ENCODE measurements at regions not wholly inside any gene's neighbourhood (a gene's known extent, or its start where the extent isn't known, plus 50 kb on each side); places are given as distances from the start of the nearest gene placed in this dataset.
A peak's percentile ranks its signal among the peaks of the same experiment; 100 is the strongest.

DNA sequence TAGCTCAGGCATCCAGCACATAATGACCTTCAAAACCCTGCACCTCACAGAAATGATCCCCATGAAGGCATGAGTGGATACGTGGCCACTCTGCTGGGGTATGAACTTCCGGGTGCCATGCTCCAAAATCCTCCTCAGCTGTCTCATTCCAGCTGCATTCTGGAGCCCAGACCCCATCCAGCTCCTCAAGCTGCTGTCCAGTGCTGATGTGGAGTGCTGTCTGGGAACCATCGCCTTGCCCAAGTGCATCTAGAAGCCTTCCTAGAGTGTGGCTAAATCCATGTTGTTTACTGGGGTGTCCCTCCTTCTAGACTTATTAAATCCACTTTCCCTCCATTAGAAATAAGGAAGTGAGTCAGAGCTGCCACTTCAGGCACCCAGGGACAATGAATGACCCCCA is 130.8 kb upstream of the PTPRT start (continued):
- TF ChIP-seq MIER1 (IDR thresholded peaks at IDR 0.05; ENCODE audit: low read depth) = peak; percentile 66; the same call in 1 of the 2 replicates
- TF ChIP-seq EHMT2 (IDR thresholded peaks at IDR 0.05) = peak; percentile 69; the same call in 1 of the 2 replicates
- no peak for TF ChIP-seq ZNF764 (CRISPR knock-in tag; IDR thresholded peaks at IDR 0.05; ENCODE audit: low read depth)
- TF ChIP-seq KLF16 (IDR thresholded peaks at IDR 0.05) = no peak
- TF ChIP-seq SMC3 (conservative IDR thresholded peaks at IDR 0.05; ENCODE audit: insufficient read depth, low read depth, low read length) = no peak

DNA sequence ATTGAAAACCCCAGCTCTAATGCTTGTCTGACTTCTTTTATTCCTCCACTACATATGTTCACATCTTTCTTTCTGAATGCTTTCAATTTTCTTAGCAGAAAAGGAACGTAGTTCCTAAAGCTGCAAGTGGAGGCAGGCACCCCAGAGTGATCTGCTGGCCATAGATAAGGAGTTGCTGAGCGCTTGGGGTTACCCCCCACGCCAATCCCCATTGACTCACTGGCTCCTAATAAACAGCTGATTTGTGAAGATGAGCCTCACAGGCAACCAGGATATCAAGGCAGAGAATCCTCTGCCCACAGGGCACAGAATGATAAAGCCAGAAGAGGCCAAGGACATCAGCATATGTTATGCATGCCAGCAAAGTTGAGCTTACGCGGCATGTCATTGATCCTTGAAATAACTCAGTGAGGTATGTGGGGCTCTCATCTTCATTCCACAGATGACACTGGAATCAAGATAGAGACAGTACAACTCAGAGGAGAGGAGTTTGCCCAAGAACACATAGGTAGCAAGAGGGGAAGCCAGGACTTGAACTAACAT is 129.1 kb upstream of the PTPRT start:
- no TSS peak for BruUV-seq (replicated peaks)
- H3K4me3 ChIP-seq = no peak overlapping the region
- ATAC-seq = peak; percentile 71
- in situ Hi-C loops (cut with MboI) (no loop called here), intact Hi-C loops (cut with micrococcal nuclease) (no loop called here)
- H2AFZ ChIP-seq (ENCODE audit: low read depth, low read length) = no peak overlapping the region
- H3K79me2 ChIP-seq (ENCODE audit: control insufficient read depth, insufficient read depth, low read length) = no peaks in the 10 kb centered on the region
- ChIA-PET CTCF (ENCODE audit: low intra/inter-chr PET ratio) (no interaction called here), POLR2A (interaction anchor here (0.7 to 0.9 kb wide), 3 partner anchors 12 to 25 kb away, joined by 3 to 4 read pairs (median 3); no protein-coding TSS in a partner anchor)
- 0% methylated on average over 5 of the region's 5 CpGs for WGBS (ENCODE audit: insufficient coverage, low coverage, missing lambda C conversion rate)
- no peaks in the 10 kb centered on the region for H3K9me1 ChIP-seq (ENCODE audit: control insufficient read depth, insufficient read depth, low read length)
- H3K36me3 ChIP-seq (ENCODE audit: control insufficient read depth, insufficient read depth, low read length) = no peaks in the 10 kb centered on the region
- H3K9me3 ChIP-seq (replicated peaks; ENCODE audit: control insufficient read depth, insufficient read depth, low read depth, low read length) = no peaks in the 10 kb centered on the region
- FAIRE-seq = peak; percentile 89
- H3K27ac ChIP-seq (ENCODE audit: extremely low read depth, low read depth, low read length) = no peak overlapping the region
- no peak overlapping the region for H3K9ac ChIP-seq (ENCODE audit: insufficient read depth in 1 of 2, low read depth in 2 of 2, low read length in 2 of 2)
- peak; percentile 72 to 85 (median 76) for DNase-seq (ENCODE audit: extremely low read depth in 1 of 4, low spot score in 3 of 4)
- H3K4me1 ChIP-seq (replicated peaks in 1 of 2; ENCODE audit: control insufficient read depth in 2 of 2, insufficient read depth in 2 of 2, low read length in 2 of 2) = peaks cover 2 to 14% of the 10 kb centered on the region in 2 experiments; a peak in 3 of 5 replicates
- peak overlapping the region; percentile 56 for H3K4me2 ChIP-seq (ENCODE audit: insufficient read depth, low read length)
- H4K20me1 ChIP-seq (replicated peaks; ENCODE audit: control insufficient read depth, insufficient read depth, low read length) = peaks cover 5% of the 10 kb centered on the region; the same call in 1 of the 2 replicates
- peaks cover 5 to 17% of the 10 kb centered on the region in 2 experiments; a peak in 3 of 5 replicates for H3K27me3 ChIP-seq (ENCODE audit: control insufficient read depth in 2 of 2, insufficient read depth in 2 of 2, low read length in 2 of 2)
- TF ChIP-seq KDM1A (IDR thresholded peaks at IDR 0.05) (peak; percentile 14 to 42; a peak in 1 of 4 replicates), STAT5A (IDR thresholded peaks at IDR 0.05; ENCODE audit: borderline replicate concordance, low read length) (peak; percentile 53; the same call in 1 of the 2 replicates), FOXM1 (IDR thresholded peaks at IDR 0.05; ENCODE audit: low read depth) (0 out of 2 replicates have a peak, but pooled peaks have one; percentile 24), FOXM1 (CRISPR knock-in tag; IDR thresholded peaks at IDR 0.05; ENCODE audit: low read depth) (no peak), SAP30 (IDR thresholded peaks at IDR 0.05; ENCODE audit: borderline replicate concordance, insufficient read depth, low read depth, low read length, poor library complexity, severe bottlenecking) (no peak), CBFA2T3 (IDR thresholded peaks at IDR 0.05) (peak; percentile 92), HDAC2 (IDR thresholded peaks at IDR 0.05) (0 out of 2 replicates have a peak, but pooled peaks have one; percentile 23), FOXK2 (conservative IDR thresholded peaks at IDR 0.05 in 1 of 2, IDR thresholded peaks at IDR 0.05 in 1 of 2; ENCODE audit: low read depth in 2 of 2) (no peak), MTA2 (IDR thresholded peaks at IDR 0.05; ENCODE audit: low read depth) (peak; percentile 81), PML (IDR thresholded peaks at IDR 0.05; ENCODE audit: low read length) (peak; percentile 56), HMG20A (CRISPR knock-in tag; conservative IDR thresholded peaks at IDR 0.05) (no peak), ARNT (IDR thresholded peaks at IDR 0.05) (no peak), SMARCE1 (IDR thresholded peaks at IDR 0.05) (peak; percentile 80), ZNF586 (CRISPR knock-in tag; conservative IDR thresholded peaks at IDR 0.05) (no peak), JUND (IDR thresholded peaks at IDR 0.05; ENCODE audit: borderline replicate concordance, low read depth, low read length) (peak; percentile 30; the same call in 1 of the 2 replicates), JUND (tag; IDR thresholded peaks at IDR 0.05; ENCODE audit: borderline replicate concordance, low read depth, low read length) (peak; percentile 44; the same call in 1 of the 3 replicates)
- TF ChIP-seq, protein P1, sequence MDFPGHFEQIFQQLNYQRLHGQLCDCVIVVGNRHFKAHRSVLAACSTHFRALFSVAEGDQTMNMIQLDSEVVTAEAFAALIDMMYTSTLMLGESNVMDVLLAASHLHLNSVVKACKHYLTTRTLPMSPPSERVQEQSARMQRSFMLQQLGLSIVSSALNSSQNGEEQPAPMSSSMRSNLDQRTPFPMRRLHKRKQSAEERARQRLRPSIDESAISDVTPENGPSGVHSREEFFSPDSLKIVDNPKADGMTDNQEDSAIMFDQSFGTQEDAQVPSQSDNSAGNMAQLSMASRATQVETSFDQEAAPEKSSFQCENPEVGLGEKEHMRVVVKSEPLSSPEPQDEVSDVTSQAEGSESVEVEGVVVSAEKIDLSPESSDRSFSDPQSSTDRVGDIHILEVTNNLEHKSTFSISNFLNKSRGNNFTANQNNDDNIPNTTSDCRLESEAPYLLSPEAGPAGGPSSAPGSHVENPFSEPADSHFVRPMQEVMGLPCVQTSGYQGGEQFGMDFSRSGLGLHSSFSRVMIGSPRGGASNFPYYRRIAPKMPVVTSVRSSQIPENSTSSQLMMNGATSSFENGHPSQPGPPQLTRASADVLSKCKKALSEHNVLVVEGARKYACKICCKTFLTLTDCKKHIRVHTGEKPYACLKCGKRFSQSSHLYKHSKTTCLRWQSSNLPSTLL (IDR thresholded peaks at IDR 0.05) = no peak
